ENCODE measurements at regions not wholly inside any gene's neighbourhood (a gene's known extent, or its start where the extent isn't known, plus 50 kb on each side); places are given as distances from the start of the nearest gene placed in this dataset.

DNA sequence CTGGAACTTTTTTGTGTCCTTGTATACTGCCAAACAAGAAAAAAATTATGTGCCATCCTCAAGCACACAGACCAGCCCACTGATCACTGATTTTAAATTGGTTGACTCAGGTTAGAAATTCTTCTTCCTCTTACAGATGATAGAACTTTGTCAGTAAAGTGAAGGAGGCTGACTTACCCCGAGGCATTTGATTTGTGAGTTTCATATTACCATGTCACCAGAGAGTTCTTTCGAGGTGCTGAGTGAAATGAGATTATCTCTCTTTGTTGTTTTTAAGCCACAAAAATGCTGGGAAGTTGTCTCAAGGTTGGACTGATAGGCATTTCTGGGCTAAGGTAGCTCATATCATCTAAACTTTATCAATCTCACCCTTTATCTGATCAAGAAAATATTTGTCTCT is 78.8 kb upstream of the FAM180A start:
- no peak for DNase-seq

DNA sequence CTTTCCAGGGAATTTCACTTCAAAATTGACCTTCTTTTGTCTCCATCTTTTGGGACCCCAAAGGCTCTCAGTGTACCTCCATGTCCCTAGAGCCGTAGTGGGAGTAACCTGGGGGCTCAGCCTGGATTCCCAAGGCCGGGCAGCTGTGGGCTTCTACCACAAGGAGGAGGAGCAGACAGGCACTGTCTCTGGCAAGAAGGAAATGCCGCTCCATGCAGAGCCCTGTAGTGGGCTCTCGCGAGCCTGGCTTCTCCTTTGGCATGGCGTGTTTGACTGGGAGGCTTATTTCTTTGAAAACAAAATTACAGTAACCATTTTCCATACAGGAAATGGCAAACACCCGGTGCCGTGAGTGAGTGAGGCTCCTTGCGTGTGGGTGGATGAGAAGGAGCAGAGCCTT is 76.8 kb upstream of the FAM180A start:
- DNase-seq, result no peak

DNA sequence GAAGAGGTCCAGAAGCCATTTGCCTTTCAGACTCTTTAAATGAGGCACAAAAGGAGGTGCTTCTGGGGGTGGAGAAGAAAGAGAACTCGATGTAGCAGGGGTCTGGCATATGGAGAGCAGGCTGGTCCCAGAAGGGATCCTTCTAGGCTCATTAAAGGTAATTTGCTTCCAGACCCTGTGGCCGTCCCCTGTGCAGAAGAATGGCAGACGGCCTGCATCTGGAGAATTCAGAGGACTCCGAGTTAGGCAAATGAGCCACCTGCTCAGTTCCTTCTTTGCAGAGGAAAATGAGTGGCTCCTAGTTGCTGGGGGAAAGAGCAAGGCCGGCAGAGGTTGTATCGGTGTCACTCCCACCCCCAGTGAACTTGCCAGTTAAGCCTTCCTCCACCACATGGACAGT is 73.8 kb upstream of the FAM180A start:
- DNase-seq, result no peak

DNA sequence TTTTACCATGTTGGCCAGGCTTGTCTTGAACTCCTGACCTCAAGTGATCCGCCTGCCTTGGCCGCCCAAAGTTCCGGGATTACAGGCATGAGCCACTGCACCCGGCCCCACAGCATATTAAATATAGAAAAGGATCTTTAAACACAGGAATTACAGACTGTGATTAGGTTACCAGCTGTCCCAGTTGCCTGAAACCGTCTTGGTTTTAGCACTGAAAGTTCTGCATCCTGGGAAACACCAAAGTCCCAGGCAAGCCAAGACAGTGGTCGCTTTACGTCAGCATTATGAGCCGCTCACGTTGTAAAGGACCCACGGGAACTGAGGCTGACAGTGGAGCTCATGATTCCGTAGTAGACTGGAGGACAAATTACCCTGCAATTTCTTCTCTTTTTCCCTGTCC is 69.0 kb upstream of the FAM180A start:
- no peak for DNase-seq

DNA sequence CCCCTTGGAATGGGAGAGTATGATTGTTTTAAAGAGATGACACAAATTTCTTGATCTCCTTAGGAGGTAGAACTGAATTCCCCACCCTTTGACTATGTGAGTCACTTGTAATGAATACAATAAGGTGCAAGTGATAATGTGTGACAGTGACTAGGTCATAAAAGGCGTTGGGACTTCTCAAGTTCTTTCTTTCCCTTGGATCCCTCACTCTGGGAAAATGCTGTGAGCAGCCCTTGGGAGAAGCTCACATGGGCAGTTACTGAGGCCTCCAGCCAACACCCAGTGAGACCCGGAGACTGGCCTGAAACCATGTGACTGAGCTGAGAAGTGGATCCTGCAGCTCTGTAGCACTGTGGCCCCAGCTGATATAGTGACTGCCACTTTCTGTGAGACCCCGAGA is 66.4 kb upstream of the FAM180A start:
- DNase-seq, result no peak

DNA sequence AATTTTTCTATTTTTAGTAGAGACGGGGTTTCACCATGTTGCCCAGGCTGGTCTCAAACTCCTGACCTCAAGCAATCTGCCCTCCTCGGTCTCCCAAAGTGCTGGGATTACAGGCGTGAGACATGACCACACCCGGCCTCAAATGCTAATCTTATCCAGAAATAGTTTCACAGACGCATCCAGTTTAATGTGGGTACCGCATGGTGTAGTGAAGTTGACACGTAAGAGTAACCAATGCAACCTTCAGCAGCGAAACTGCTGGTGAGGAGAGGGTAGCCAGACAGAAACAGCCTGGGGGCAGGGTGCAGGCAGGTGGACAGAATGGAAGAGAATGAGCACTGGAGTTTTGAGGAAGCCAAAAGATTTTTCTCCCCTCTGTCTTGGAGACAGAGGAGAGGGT is 63.5 kb upstream of the FAM180A start:
- DNase-seq, result no peak

DNA sequence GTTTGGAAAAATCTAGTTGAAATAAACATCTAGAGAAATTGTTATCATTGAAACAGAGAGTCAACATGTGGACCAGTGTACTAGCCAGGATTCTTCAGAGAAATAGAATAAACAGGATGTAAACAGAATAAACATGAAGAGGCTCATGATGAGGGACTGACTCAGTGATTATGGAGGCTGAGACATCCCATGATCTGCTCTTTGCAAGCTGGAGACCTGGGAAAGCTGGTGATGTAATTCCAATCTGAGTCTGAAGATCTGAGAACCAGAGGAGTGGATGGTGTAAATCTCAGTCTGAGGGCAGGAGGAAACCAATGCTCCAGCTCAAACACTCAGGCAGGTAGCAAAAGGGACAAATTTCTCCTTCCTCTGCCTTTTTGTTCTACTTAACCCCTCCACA is 62.9 kb upstream of the FAM180A start:
- DNase-seq, result no peak

DNA sequence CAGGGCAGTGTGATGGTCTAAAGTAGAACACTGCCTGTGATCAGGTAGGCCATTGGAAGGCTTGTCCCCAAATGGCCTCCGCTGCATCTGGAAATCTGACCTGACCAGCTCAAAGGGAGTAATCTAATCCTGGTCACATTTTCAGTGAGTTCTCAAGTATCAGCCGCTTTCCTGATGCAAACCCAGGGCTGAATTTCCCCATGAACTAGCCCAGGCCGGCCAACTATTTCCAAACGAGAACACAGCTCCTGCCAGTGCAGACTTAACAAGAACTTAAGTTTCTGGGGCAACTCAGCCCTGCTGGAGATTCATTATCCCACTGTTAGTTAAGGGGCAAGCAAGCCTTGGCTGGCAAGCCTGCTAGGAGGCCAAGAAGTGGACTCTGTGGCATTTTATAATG is 59.6 kb upstream of the FAM180A start:
- DNase-seq, result no peak

DNA sequence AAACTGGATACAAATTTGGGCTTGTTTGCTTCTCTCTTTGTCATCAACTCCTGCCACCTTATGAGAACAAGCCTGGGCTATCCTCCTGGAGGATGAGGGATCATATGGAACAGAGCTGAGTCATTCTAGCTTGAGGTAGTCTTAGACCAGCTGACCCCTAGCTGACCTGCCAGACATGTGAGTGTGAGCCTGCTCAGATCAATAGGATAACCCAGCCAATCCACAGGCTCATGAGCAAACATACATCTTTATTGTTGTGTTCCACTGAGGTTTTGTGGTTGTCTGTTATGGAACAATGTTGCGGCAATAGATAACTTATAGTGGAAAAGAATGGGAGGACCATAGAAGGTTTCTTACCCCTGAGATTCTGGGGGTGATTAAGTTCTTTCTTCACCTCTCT is 54.5 kb upstream of the FAM180A start:
- no peak for DNase-seq

DNA sequence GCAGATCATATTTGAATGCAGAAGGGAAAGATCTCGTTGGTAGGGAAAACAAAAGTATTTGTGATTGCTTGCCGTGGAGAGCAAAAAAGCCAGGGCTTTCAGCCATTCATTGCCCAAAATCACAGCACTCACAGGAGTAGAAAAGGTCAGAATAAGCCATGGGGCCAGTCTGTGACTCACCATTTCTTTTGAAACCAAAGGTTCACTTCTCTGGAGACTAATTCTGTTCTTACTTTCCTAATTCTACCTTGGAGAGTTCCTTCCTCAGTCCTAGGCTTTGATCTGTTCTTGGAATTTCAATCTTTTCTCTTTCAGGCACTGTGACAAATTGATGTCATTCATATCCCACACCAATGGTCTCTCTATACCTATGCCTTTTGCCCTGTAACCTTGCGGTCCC is 54.1 kb upstream of the FAM180A start:
- DNase-seq, result no peak

DNA sequence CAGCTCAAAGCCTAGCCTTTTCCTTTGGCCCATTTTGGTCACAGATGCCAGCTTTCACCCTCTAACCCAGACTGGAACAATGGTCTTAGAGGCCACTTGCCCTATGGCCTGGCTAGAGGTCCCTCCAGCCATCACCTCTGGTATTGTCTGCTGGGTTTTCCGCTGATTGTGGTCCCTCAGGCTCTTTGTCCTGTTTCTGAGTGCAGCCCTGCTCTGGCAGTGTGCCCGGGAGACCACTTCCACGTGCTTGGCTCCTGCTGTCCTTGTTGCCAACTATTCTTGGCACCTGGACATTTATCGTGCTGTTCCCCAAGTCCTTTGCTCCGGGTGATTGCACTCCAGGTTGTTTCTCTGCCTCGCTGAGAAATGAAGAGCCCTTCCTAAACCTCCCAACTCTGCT is 53.3 kb upstream of the FAM180A start:
- no peak for DNase-seq

DNA sequence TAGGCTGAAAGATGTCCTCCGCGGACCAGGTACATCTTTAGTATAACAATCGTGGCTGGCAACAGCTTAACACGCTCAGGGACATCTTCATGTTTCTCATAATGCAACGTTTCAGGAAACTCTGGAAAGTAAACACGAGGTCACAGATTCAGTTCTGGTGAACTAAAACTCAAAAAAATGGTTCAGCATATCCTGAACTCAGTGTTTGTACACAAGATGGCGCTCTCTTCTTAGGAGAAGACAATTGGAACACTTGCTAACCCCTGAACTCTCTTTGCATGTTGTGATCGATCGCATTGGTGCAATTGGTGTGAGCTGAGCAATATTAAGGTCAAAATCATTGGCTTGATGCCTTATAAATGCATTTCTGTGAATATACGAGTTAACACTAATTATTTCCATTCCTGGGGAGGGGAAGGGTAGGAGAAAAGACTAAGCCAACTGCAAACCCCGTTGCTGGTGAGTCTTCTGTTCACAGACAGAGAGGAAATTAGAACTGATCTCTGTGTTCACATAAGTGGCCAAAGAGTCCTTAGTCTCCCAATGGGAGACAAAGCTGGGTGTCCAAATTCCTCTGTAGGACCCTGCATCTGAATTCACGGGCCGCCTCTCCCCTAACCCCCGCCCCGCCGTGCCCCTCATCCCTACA is 52.6 kb upstream of the FAM180A start:
- DNase-seq, result no peak

DNA sequence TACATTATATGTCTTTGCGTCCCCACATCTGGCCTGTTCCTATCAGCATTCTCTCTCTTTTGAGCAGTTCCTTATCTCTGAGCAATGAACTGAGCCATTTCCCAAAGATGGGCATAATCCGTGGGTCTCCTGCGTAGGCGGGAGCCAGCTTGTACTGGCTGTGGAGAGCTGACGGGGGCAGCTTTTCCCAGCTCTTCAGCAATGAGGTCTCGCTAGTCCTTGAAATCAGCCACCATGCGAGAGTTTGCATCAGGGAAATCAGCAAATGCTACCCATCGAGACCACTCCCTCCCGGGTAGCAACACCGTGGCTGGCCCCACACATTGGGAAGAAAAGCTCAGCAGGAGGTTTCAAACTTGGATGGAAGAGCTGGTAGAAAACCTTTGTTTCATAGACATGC is 51.9 kb upstream of the FAM180A start:
- no peak for DNase-seq

DNA sequence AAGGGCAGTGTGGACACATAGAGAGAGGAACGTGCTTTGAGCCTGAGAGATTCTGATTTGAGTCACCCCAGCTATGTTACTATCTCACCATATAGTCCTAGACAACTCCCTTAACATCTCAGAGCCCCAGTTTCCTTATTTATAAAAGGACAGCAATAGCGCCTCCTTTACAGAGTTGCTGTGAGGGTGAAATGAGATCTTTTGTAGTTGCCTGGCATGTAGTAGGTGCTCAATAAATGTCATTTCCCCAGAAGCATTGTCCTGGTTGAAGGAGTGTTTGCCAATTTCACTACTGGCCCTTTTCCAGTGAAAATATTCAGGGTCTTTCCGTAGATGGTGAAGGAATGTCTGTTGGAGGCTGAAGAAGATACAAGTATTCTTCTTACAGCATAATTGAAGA is 51.3 kb upstream of the FAM180A start:
- no peak for DNase-seq
